Cardiac muscle cell (in vitro differentiated cells and primary cell): ENCODE measurements at regions not wholly inside any gene's neighbourhood (a gene's known extent, or its start where the extent isn't known, plus 50 kb on each side); places are given as distances from the start of the nearest gene placed in this dataset.

ENCODE experiments used
- DNase-seq, 2 donors: peaks; one replicate each; pipeline versions ENCODE4 v3.0.0 to v3.0.0-alpha.2; 2010 to 2017; ENCODE audit warnings: low read depth in 1 of 2, low spot score in 1 of 2
- H3K27ac ChIP-seq: fragments of 200-600 bp; sonication (generic); 2 replicates; pipeline ENCODE4 v1.5.1; 2016
- H3K27me3 ChIP-seq: fragments of 200-600 bp; sonication (generic); 2 replicates; pipeline ENCODE4 v1.6.0; 2016; ENCODE audit warnings: control low read depth
- H3K36me3 ChIP-seq: fragments of 200-600 bp; sonication (generic); 2 replicates; pipeline ENCODE4 v1.5.1; 2016; ENCODE audit warnings: control low read depth
- H3K4me1 ChIP-seq: fragments of 200-600 bp; sonication (generic); 2 replicates; pipeline ENCODE4 v1.8.1; 2017; ENCODE audit warnings: low read depth, mild to moderate bottlenecking, mixed run types
- H3K4me3 ChIP-seq: fragments of 200-600 bp; sonication (generic); 2 replicates; pipeline ENCODE4 v1.5.1; 2016; ENCODE audit warnings: mild to moderate bottlenecking
- H3K9me3 ChIP-seq: fragments of 200-600 bp; sonication (generic); 2 replicates; pipeline ENCODE4 v1.5.1; 2017; ENCODE audit warnings: low read depth, mild to moderate bottlenecking, control low read depth
- CTCF ChIP-seq: IDR thresholded peaks from 2 replicates; pipeline ENCODE4 v1.5.1; 2012; ENCODE audit warnings: low read depth, mild to moderate bottlenecking, low read length

GRCh38 chr3:3712971-3713370 lies 86.3 kb upstream of the LRRN1 start:
- Histone ChIP-seq H3K27me3 (no peaks in the 10 kb centered on the region), H3K4me1 (peaks cover 5% of the 10 kb centered on the region), H3K9me3 (no peaks in the 10 kb centered on the region), H3K36me3 (no peaks in the 10 kb centered on the region), H3K27ac (no peak overlapping the region), H3K4me3 (no peak overlapping the region)
- no peak for DNase-seq
- TF ChIP-seq CTCF = no peak

GRCh38 chr3:3708769-3709115 lies 90.5 kb upstream of the LRRN1 start:
- H3K36me3 ChIP-seq = no peaks in the 10 kb centered on the region
- peaks cover 5% of the 10 kb centered on the region for H3K4me1 ChIP-seq
- H3K9me3 ChIP-seq = no peaks in the 10 kb centered on the region
- H3K4me3 ChIP-seq = no peak overlapping the region
- TF ChIP-seq CTCF = no peak
- DNase-seq = no peak
- H3K27ac ChIP-seq = no peak overlapping the region
- H3K27me3 ChIP-seq = peaks cover 5% of the 10 kb centered on the region

GRCh38 chr3:3707858-3708768 lies 91.1 kb upstream of the LRRN1 start:
- no peak for DNase-seq
- Histone ChIP-seq H3K4me3 (no peak overlapping the region), H3K36me3 (no peaks in the 10 kb centered on the region), H3K4me1 (peaks cover 5% of the 10 kb centered on the region), H3K27me3 (peaks cover 5% of the 10 kb centered on the region), H3K9me3 (no peaks in the 10 kb centered on the region), H3K27ac (no peak overlapping the region)
- TF ChIP-seq CTCF = no peak

GRCh38 chr3:3705090-3705775 lies 94.0 kb upstream of the LRRN1 start:
- Histone ChIP-seq H3K36me3 (no peaks in the 10 kb centered on the region), H3K9me3 (no peaks in the 10 kb centered on the region), H3K27ac (no peak overlapping the region), H3K4me3 (no peak overlapping the region), H3K27me3 (peaks cover 21% of the 10 kb centered on the region), H3K4me1 (peaks cover 5% of the 10 kb centered on the region)
- DNase-seq = no peak
- no peak for TF ChIP-seq CTCF

GRCh38 chr3:3701949-3702348 lies 97.3 kb upstream of the LRRN1 start:
- Histone ChIP-seq H3K27ac (no peak overlapping the region), H3K36me3 (no peaks in the 10 kb centered on the region), H3K4me3 (no peak overlapping the region), H3K4me1 (no peaks in the 10 kb centered on the region), H3K9me3 (no peaks in the 10 kb centered on the region), H3K27me3 (peaks cover 15% of the 10 kb centered on the region)
- DNase-seq = no peak
- no peak for TF ChIP-seq CTCF
